ENCODE measurements at regions not wholly inside any gene's neighbourhood (a gene's known extent, or its start where the extent isn't known, plus 50 kb on each side); places are given as distances from the start of the nearest gene placed in this dataset.

DNA sequence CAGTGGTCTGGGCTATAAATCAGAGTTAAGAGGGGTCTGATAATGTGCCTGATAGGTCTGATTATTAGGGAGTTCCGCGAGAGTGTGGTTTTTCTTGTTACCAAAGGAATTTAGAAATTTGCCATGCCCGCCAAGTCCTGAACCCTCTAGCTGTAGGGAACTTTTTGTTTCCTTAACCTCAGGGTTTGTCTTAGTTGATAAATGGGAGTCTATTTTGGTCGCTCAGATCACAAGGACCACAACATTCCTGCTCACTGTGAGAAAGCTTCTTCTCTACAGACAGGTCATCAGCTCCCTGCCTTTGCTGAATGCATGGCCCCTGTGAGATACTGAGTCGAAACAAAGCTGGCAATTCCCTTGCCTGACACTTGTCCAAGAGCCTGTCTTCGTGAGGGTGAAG, 497.8 kb downstream of the HS3ST4 start:
- H3K4me3 ChIP-seq (ENCODE audit: low read depth, low read length), result no peak overlapping the region
- TF ChIP-seq, protein P1, sequence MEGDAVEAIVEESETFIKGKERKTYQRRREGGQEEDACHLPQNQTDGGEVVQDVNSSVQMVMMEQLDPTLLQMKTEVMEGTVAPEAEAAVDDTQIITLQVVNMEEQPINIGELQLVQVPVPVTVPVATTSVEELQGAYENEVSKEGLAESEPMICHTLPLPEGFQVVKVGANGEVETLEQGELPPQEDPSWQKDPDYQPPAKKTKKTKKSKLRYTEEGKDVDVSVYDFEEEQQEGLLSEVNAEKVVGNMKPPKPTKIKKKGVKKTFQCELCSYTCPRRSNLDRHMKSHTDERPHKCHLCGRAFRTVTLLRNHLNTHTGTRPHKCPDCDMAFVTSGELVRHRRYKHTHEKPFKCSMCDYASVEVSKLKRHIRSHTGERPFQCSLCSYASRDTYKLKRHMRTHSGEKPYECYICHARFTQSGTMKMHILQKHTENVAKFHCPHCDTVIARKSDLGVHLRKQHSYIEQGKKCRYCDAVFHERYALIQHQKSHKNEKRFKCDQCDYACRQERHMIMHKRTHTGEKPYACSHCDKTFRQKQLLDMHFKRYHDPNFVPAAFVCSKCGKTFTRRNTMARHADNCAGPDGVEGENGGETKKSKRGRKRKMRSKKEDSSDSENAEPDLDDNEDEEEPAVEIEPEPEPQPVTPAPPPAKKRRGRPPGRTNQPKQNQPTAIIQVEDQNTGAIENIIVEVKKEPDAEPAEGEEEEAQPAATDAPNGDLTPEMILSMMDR (IDR thresholded peaks at IDR 0.05; ENCODE audit: low read depth, low read length), result no peak

DNA sequence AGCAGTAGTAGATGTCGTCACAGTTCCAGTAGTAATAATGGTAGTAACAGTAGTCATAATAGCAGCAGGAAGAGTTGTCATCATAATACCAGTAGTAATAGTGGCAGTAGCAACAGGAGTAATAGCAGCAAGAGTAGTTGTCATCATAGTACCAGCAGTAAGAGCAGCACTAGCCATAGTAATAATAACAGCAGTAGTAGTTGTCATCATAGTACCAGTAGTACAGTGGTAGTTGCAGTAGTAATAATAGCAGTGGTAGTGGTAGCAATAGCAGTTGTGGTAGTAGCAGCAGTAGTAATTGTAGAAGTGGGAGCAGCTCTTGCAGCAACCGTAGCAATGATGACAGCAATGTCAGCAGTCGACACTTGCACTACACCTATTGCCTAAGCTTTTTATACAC, 502.8 kb downstream of the HS3ST4 start:
- H3K4me3 ChIP-seq (ENCODE audit: low read depth, low read length), result no peak overlapping the region
- TF ChIP-seq, protein P1 (IDR thresholded peaks at IDR 0.05; ENCODE audit: low read depth, low read length), result no peak

DNA sequence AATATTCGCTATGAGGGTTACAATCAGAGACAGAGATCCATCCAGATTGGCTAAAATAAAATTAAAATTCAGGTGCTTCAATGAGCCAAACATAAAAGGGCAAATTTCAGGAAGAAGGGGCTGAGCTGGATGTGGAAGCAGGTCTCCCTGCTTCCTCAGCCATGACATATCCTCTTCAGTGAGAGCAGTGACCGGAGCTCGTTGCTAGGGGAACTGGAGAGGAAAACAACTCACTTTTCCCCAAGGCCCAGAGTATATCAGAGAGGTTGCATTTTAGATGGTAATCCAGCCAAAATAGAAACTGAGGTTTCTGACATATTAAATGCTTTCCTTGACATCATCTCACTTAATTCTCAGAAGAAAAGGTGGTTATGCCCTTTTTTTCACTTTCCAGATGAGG, 503.5 kb downstream of the HS3ST4 start:
- TF ChIP-seq, protein P1 (IDR thresholded peaks at IDR 0.05; ENCODE audit: low read depth, low read length), result no peak
- H3K4me3 ChIP-seq (ENCODE audit: low read depth, low read length), result no peak overlapping the region

DNA sequence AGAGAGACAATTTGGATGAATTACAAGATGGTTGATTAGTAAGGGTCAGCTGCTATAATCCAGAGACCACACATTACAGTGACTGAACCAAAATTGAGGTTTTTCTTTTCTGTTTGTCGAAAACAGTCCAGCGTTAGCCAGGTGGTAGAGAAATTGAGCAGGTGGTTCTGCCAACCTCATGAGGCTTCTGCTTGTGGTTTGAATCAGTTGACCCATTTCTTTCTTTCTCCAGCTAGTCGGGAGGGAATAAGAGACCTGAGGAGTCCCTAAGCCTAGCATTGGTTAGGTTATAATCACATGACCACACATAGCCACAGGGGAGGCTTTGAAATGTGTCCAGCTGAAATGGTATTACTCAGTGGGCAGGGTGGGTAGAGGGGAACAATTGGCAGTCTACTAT, 504.6 kb downstream of the HS3ST4 start:
- H3K4me3 ChIP-seq (ENCODE audit: low read depth, low read length), result no peak overlapping the region
- TF ChIP-seq, protein P1 (IDR thresholded peaks at IDR 0.05; ENCODE audit: low read depth, low read length), result no peak

DNA sequence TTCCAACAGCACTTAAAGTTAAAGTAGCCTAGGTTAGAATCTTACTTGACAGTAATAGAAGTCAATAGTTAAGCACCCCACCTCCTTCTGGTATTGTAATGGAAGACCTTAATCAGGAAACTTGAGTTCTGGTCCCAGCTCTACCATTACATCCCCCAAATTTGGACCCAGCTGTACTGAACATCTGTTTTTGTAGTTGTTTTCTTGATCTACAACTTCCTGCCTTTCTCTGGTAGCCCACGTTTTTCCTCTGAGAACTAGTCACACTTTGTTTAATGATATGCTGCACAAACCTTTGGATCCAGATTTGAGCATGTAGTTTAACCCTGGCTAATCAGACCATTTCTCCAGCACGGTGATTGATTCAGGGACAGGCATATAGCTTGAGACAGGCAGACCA, 505.0 kb downstream of the HS3ST4 start:
- TF ChIP-seq, protein P1 (IDR thresholded peaks at IDR 0.05; ENCODE audit: low read depth, low read length), result no peak
- no peak overlapping the region for H3K4me3 ChIP-seq (ENCODE audit: low read depth, low read length)

DNA sequence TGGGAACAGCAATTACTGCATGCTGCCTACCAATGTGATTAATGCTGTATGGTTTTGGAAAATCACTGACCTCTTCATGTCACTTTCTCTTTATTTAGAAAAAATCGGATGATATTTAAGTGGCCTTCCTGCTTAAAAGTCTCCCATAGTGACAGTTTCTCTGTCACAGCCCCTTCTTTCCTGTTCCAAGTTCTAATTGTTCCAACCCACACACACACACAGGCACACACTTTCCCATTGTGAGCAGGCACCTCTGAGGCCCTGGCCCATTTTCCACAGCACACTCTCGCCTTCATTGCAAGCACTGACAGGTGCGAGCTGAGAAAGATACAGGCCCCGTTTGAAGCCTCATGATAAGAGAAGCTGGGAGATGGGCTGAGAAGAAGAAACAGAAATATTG, 505.9 kb downstream of the HS3ST4 start:
- no peak overlapping the region for H3K4me3 ChIP-seq (ENCODE audit: low read depth, low read length)

DNA sequence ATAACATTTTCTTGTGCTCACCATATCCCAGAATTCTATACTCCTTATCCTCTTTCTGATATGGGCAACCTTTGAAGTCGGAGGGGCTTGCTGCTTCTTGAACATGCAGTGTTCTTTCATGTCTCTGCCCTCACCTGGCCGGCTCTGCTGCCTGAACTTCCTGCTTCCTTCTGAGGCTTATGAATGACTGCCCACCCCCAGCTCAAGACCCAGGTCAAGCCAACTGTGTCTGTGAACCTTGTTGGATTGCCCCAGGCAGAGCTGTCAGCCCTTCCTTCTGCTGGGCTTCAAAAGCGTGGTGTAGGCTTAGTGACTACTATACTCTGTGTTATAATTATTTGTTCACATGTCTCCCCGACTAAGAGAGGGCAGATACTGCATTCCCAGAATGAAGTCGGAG, 506.5 kb downstream of the HS3ST4 start:
- TF ChIP-seq, protein P1 (IDR thresholded peaks at IDR 0.05; ENCODE audit: low read depth, low read length), result no peak
- no peak overlapping the region for H3K4me3 ChIP-seq (ENCODE audit: low read depth, low read length)

More for the DNA sequence above, 505.9 kb downstream of the HS3ST4 start:
- TF ChIP-seq, protein P1 (IDR thresholded peaks at IDR 0.05; ENCODE audit: low read depth, low read length), result no peak
